ENCODE measurements at regions not wholly inside any gene's neighbourhood (a gene's known extent, or its start where the extent isn't known, plus 50 kb on each side); places are given as distances from the start of the nearest gene placed in this dataset.
A peak's percentile ranks its signal among the peaks of the same experiment; 100 is the strongest.
"Not testable (repeated sequence)": the region's sequence is repeated elsewhere in the genome, so short reads cannot be mapped to it uniquely, and the experiment has no call there.

DNA sequence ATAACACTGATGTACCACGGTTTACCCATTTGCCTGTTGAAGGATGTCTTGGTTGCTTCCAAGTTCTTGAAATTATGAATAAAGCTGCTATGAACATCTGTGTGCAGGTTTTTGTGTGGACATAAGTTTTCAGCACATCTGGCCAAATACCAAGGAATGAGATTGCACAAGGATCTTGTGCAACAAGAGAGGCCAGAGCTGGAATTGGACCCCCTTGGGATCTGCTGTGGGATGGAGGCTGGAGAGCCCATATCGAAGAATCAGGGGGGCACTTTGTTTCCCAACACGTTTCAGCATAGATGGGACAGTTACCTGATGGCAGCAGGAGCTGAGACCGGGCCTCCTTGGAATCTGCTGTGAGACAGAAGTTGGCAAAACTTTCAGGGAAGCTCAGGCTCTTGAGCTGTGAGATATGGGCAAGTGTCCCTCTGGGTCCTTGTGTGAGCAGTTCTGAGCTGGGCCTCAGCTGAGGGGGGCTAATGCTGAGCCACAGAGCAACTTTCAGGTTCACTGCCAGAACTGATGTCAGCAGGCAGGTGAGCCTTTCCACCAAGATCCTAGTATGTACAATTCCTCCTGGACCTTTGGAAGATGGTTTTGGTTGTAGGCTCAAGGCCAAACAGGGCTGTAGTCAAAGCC is 115.2 kb upstream of the RAB18 start:
- DNase-seq: no peak

DNA sequence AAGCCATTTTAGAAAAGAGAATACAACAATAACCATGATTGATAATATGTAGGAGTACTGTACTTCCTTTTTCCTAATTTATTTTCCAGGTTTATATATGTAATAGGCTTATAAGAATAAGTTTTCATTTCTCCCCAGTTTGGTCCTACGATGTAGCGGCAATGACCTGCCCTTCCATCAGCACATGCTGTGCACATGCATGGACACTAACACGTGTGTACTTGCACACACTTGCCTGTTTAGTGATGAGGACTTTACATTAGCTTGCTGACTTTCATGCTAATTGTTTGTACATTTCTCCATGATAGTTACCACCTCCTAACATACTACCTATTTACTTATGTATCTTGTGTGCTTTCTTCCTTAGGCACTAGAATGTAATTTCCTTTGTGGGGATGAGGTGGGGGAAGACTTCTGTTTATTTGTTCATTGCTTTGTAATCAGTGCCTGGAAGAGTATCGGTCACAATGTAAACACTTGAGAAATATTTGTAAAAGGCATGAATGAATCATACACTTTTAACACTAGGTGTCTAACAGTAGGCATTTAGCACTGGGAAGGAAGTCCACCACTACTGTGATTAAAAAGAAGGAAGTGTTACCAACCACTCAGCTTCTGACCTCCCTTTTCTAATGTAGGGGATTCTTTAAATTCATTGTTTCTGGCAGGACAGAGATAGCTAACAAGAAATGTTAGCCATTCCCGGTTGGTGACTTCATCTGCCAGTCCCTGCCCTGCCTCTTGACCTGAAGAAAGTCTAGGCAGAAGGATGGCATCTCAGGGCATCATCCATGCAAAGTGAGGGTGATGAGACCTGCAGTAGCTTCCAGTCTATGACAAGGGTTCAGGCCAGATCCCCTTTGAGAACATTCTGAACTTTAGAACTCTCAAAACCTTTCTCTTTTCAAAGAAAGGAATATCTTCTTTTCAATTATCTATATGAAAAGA is 120.2 kb upstream of the RAB18 start:
- DNase-seq: no peak

DNA sequence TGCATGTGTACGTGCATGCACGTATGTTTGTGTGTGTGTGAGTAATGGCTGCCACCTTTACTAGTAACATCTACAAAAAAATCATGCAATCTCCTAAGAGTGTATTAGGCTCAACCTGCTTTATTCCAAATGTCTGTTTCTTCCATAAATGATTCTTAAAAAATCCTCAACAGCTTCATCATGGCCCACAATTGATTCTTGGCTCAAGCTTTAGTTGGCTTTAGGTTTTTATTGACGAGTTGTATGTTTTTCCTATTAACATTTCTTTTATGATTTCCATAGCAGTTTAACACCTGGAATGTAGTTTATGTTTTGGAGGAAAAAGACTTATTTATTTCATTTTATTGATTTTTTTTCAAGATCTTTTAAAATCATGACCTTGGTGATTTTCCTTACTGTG is 121.9 kb upstream of the RAB18 start:
- no peak for DNase-seq

GRCh38 chr10:27380929-27381358 is 123.2 kb upstream of the RAB18 start:
- DNase-seq: no peak

- not testable (repeated sequence) for DNase-seq
Observed at GRCh38 chr10:27379041-27379440, 125.1 kb upstream of the RAB18 start.

DNA sequence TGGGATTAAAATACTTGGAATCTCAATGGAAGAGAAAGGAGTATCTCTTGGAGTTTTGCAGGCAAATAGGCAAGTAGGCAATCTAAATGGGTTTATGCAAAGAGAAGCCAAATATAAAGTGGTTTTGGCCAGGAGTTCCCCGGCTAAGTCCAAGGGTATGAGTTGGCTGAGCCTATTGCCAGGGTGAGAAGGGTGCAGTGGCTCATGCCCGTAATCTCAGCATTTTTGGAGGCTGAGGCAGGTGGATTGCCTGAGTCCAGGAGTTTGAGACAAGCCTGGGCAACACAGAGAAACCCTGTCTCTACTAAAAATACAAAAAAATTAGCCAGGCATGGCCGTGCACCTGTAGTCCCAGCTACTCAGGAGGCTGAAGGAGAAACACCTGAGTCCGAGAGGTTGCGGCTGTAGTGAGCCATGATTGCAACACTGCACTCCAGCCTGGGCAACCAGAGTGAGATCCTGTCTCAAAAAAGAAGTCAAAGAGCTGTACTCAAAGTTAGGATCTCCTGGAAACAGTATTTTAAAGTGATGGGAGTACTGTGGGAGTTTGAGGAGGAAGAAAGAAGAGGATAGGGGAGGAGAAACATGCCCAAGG is 130.4 kb upstream of the RAB18 start:
- no peak for DNase-seq

DNA sequence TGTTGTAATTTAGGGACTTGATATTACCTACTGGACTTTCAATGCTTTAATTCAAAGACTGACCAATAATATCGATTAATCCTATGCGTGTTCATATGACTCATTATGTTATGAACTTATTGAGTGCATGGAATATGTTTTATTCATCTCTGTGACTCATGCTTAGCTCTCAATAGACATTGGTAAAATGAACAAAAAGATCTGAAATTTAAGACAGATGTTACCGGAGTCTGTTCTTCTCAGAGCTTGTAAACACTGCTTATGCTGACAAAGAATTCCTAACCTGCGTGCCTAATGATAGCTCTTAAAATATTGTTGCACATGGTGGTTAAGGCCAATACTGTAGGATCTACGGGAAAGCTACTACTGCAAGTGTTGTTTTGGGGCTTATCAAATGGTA is 131.5 kb upstream of the ACBD5 start:
- no peak for DNase-seq

DNA sequence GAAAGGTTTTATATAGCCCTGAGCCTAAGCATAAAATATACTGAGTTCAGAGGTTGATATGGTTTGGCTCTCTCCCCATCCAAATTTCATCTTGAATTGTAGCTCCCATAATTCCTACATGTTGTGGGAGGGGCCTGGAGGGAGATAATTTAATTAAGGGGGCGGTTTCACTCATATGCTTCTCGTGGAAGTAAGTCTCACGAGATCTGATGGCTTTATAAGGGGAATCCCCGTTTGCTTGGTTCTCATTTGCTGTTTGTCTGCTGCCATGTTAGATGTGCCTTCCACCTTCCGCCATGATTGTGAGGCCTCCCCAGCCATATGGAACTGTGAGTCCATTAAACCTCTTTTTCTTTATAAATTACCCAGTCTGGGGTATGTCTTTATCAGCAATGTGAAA is 130.8 kb upstream of the ACBD5 start:
- DNase-seq: not testable (repeated sequence)

DNA sequence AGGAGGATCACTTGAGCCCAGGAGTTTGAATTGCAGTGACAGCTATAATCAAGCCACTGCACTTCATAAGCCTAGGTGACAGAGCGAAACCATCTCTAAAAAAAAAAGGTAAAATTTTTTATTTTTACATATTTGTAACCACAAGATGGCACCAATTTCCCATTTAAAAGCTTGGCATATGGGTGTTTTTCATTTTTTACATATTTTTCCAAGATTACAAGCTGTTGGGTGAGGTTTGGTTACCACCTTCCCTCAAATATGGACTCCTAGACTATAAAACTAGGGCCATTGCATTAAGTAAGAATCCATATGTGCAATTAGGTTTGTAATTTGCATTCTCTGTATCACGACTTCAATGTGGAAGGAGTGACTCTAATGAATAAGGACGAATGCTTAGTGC is 129.3 kb upstream of the ACBD5 start:
- DNase-seq: peak; percentile 23

GRCh38 chr10:27368706-27369105 is 128.1 kb upstream of the ACBD5 start:
- DNase-seq: no peak

- DNase-seq: no peak
Observed at GRCh38 chr10:27366769-27367168, 126.2 kb upstream of the ACBD5 start.

DNA sequence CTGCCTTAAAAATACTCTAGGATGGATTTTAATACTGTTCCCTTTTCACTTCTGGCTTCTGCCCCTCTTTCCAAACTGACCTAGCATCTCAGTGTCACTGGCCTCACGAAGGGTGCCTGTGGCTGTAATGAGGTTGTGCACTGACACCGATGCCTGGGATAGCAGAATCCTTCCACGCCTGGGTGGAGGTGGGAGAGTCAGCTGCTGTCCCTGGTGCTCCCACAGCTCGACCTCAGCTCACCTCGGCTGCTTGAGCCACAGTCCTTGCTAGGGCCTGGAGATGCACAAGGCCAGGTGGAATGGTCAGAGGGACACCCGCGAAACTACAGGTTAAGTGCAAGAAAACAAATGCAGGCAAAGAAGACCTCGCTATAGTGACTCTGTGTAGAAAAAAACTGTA is 123.4 kb upstream of the ACBD5 start:
- no peak for DNase-seq

DNA sequence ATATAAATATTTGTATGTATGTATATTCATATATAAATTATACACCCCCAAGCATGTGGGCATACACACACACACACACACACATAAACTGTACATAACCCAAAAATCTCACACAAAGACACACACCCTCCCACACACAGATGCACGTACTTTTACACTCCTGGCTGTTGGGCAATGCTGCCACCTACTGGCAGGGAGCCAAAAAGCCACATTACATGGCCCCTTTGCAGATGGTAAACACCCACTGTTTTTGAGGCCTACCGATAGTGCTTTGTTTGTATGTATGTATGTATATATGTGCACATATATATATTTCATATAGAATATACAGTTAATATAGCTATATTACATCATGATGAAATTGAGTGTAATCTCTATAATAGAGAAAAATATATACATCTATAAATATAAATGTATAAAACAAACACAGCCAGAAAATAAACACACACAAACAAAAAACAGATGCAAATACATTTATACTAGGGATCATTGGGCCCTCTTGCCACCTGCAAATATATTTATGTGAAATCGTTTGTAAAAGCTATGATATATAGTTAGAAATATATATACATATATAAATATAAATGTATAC is 120.1 kb upstream of the ACBD5 start:
- DNase-seq: peak; percentile 89

GRCh38 chr10:27359792-27360355 is 119.3 kb upstream of the ACBD5 start:
- no peak for DNase-seq

GRCh38 chr10:27356738-27357137 is 116.1 kb upstream of the ACBD5 start:
- no peak for DNase-seq

- DNase-seq: no peak
Observed at GRCh38 chr10:27355918-27356573, 115.4 kb upstream of the ACBD5 start.

DNA sequence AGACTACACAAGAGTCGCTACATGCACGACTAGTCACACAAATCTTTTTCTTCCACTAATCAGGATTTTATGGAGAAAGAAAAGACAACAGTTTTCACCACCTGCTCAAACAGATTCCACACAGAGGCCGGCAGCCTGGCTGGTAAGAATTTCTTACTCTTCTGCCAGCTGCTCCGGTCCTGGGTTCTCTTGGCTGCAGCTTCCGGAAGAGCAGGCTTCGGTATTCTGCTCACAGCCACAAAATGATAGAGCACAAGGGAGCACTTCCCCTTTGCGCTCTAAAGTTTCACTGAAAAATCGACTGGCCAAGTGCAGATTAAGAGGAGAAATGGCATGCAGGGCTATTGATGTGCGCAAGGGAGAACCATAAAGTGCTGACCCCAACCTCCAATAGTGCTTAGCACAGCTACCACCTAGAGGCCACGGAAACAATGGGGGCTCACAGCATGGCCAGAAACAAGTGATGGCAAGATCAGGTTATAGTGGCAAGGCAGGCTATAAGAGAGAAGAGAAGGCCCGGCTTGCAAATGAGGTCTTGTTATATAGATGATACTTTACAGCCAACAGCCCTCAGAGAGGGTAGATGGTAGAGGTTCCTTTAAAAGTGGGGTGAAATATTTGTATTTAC is 114.2 kb upstream of the ACBD5 start:
- DNase-seq: not testable (repeated sequence)

DNA sequence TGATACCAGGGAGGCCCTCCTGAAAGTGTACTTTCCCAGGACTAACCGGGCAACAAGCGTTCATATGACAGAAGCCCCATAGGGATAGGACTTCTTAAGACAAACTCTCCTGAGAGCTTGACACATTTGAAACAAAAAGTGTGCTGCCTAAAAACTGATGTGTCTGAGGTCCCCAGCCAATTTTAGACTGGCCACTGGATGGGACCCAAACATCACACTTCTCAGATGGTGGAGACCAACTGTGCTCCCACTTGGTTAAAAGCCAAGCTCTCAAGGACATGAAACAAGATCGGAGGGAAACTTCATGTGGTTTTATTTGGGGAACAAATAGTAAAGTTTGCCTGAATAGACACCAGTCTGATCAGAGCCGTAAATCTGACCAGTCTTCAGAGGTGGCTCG is 113.5 kb upstream of the ACBD5 start:
- DNase-seq: not testable (repeated sequence)

GRCh38 chr10:27349987-27350386 is 109.4 kb upstream of the ACBD5 start:
- DNase-seq: no peak

DNA sequence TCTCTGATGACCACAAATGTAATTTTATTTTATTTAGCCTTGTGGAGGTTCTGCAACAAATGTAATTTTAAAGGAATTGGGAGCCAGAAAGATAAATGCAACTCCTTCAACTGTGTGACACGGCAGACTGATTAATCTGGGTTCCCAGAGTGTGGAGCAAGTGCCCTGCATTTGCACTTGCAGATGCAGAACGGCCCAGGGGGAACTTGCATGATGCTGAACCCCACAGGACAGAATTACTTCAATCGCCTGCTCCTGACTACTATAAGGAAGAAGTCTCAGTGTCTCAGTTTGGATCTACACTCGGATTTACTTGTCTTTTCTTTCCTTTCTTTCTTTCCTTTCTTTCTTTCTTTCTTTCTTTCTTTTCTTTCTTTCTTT is 107.2 kb upstream of the ACBD5 start:
- DNase-seq: peak; percentile 8

GRCh38 chr10:27345455-27345920 is 104.9 kb upstream of the ACBD5 start:
- DNase-seq: no peak
